GM18909 (cell line): ENCODE measurements at regions not wholly inside any gene's neighbourhood (a gene's known extent, or its start where the extent isn't known, plus 50 kb on each side); places are given as distances from the start of the nearest gene placed in this dataset.

Experiments used
- ATAC-seq: cut with Tn5 transposase; IDR thresholded peaks from one replicate; pipeline ENCODE4 v1.9.1; 2021; ENCODE audit warnings: mild to moderate bottlenecking; ENCODE audit not compliant: unreplicated experiment, poor library complexity

- no peak for ATAC-seq
Measured at GRCh38 chr9:103992938-103993579, 101.0 kb upstream of the SMC2 start.

GRCh38 chr9:103997856-103998370 lies 96.2 kb upstream of the SMC2 start:
- no peak for ATAC-seq

GRCh38 chr9:103999375-104000062 lies 94.6 kb upstream of the SMC2 start:
- no peak for ATAC-seq

GRCh38 chr9:104009826-104010225 lies 84.3 kb upstream of the SMC2 start:
- ATAC-seq = no peak

GRCh38 chr9:104022083-104022482 lies 72.0 kb upstream of the SMC2 start:
- ATAC-seq = no peak

- no peak for ATAC-seq
Measured at GRCh38 chr9:104025104-104025503, 69.0 kb upstream of the SMC2 start.

GRCh38 chr9:104025945-104026344 lies 68.2 kb upstream of the SMC2 start:
- no peak for ATAC-seq

- peak; percentile 50 for ATAC-seq
Measured at GRCh38 chr9:104027295-104027694, 66.8 kb upstream of the SMC2 start.

- ATAC-seq = no peak
Measured at GRCh38 chr9:104028827-104029226, 65.3 kb upstream of the SMC2 start.
